ENCODE measurements at regions not wholly inside any gene's neighbourhood (a gene's known extent, or its start where the extent isn't known, plus 50 kb on each side); places are given as distances from the start of the nearest gene placed in this dataset.
"Not testable (repeated sequence)": the region's sequence is repeated elsewhere in the genome, so short reads cannot be mapped to it uniquely, and the experiment has no call there.

GRCh38 chr14:84490081-84490480 lies 1039.9 kb upstream of the FLRT2 start:
- Mint-ChIP-seq H3K9me3 (peaks cover 3 to 19% (median 10%) of the 10 kb centered on the region in 11 donors), H3K4me3 (no peak overlapping the region), H3K36me3 (no peaks in the 10 kb centered on the region), H3K27me3 (no peaks in the 10 kb centered on the region), H3K27ac (no peak overlapping the region), H3K4me1 (no peaks in the 10 kb centered on the region)
- POLR2A ChIA-PET: no interaction called here
- CTCF ChIA-PET: no interaction called here
- peaks cover 0 to 5% (median 0%) of the 10 kb centered on the region in 3 experiments for H3K9me3 ChIP-seq (ENCODE audit: control insufficient read depth in 2 of 3, low read length in 3 of 3)
- no peak overlapping the region for H3K4me3 ChIP-seq (ENCODE audit: low read length)
- intact Hi-C loops (cut with micrococcal nuclease): no loop called here
- DNase-seq (no peak), ATAC-seq (no peak)
- no peaks in the 10 kb centered on the region for H3K36me3 ChIP-seq (ENCODE audit: control insufficient read depth in 2 of 3, insufficient read depth in 3 of 3, low read length in 3 of 3)
- H3K27ac ChIP-seq (ENCODE audit: low read depth, low read length): no peak overlapping the region
- H3K27me3 ChIP-seq (ENCODE audit: control insufficient read depth in 2 of 2, insufficient read depth in 2 of 2, low read length in 2 of 2): no peaks in the 10 kb centered on the region
- H3K4me1 ChIP-seq (ENCODE audit: control insufficient read depth in 2 of 2, insufficient read depth in 2 of 2, low read length in 2 of 2): no peaks in the 10 kb centered on the region

DNA sequence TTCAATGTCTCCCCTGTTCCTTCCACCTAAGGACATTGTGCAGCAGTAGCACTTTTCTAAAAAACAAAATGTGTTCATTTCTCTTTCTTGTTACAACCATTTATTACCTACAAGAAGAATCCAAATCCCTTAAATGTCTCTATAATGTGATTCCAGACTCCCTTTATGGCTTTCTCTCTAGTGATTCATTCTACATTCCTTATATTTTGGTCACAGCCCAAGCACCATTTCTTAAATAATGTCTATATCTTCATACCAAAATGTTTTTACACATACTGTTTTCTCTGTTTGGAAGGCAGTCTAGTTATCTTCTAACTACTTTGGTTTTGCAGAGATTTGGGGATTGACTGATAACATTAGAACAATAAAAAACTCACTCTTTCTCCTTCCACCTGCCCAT lies 1037.3 kb upstream of the FLRT2 start:
- intact Hi-C loops (cut with micrococcal nuclease): no loop called here
- peaks cover 5 to 24% (median 12%) of the 10 kb centered on the region in 11 donors for H3K9me3 Mint-ChIP-seq
- no peaks in the 10 kb centered on the region for H3K36me3 Mint-ChIP-seq
- H3K4me1 Mint-ChIP-seq: no peaks in the 10 kb centered on the region
- POLR2A ChIA-PET: no interaction called here
- ATAC-seq: no peak
- no peak for DNase-seq
- no peak overlapping the region for H3K27ac Mint-ChIP-seq
- H3K27me3 Mint-ChIP-seq: no peaks in the 10 kb centered on the region
- Histone ChIP-seq H3K27me3 (ENCODE audit: control insufficient read depth in 2 of 2, insufficient read depth in 2 of 2, low read length in 2 of 2) (no peaks in the 10 kb centered on the region), H3K4me1 (ENCODE audit: control insufficient read depth in 2 of 2, insufficient read depth in 2 of 2, low read length in 2 of 2) (no peaks in the 10 kb centered on the region), H3K4me3 (ENCODE audit: low read length) (no peak overlapping the region), H3K27ac (ENCODE audit: low read depth, low read length) (no peak overlapping the region), H3K36me3 (ENCODE audit: control insufficient read depth in 2 of 3, insufficient read depth in 3 of 3, low read length in 3 of 3) (no peaks in the 10 kb centered on the region), H3K9me3 (ENCODE audit: control insufficient read depth in 2 of 3, low read length in 3 of 3) (peaks cover 0 to 7% (median 0%) of the 10 kb centered on the region in 3 experiments)
- CTCF ChIA-PET: no interaction called here
- H3K4me3 Mint-ChIP-seq: no peak overlapping the region

GRCh38 chr14:84493779-84494178 lies 1036.2 kb upstream of the FLRT2 start:
- Histone ChIP-seq H3K9me3 (ENCODE audit: control insufficient read depth in 2 of 3, low read length in 3 of 3) (peaks cover 0 to 7% (median 0%) of the 10 kb centered on the region in 3 experiments), H3K4me1 (ENCODE audit: control insufficient read depth in 2 of 2, insufficient read depth in 2 of 2, low read length in 2 of 2) (no peaks in the 10 kb centered on the region), H3K27ac (ENCODE audit: low read depth, low read length) (no peak overlapping the region), H3K27me3 (ENCODE audit: control insufficient read depth in 2 of 2, insufficient read depth in 2 of 2, low read length in 2 of 2) (no peaks in the 10 kb centered on the region), H3K36me3 (ENCODE audit: control insufficient read depth in 2 of 3, insufficient read depth in 3 of 3, low read length in 3 of 3) (no peaks in the 10 kb centered on the region), H3K4me3 (ENCODE audit: low read length) (no peak overlapping the region)
- Mint-ChIP-seq H3K4me1 (no peaks in the 10 kb centered on the region), H3K27me3 (no peaks in the 10 kb centered on the region), H3K27ac (no peak overlapping the region), H3K4me3 (no peak overlapping the region), H3K9me3 (peaks cover 0 to 21% (median 8%) of the 10 kb centered on the region in 11 donors), H3K36me3 (no peaks in the 10 kb centered on the region)
- POLR2A ChIA-PET: no interaction called here
- DNase-seq (no peak), ATAC-seq (no peak)
- intact Hi-C loops (cut with micrococcal nuclease): no loop called here
- CTCF ChIA-PET: no interaction called here

DNA sequence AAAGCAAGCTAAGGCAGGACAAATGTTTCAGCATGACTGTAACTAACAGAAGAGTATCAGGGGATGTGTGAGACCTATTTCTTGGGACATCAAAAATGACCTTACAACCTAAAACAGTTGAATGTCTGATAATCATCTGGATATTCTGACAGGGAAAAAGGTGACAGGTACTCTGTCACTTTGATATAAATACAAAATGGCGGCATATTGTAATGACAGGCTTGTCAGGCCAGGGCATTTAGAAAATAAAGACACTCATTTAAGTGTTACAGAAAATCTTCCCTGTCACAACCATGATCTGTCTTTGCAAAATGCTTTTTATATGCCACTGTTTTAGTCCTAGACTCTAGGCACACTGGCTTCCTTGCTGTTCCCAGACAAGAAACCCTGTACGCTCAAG lies 1033.3 kb upstream of the FLRT2 start:
- no peak overlapping the region for H3K27ac ChIP-seq (ENCODE audit: low read depth, low read length)
- H3K4me3 ChIP-seq (ENCODE audit: low read length): no peak overlapping the region
- Mint-ChIP-seq H3K27ac (no peak overlapping the region), H3K27me3 (no peaks in the 10 kb centered on the region), H3K36me3 (no peaks in the 10 kb centered on the region), H3K9me3 (peaks cover 0 to 20% (median 6%) of the 10 kb centered on the region in 11 donors), H3K4me3 (no peak overlapping the region), H3K4me1 (no peaks in the 10 kb centered on the region)
- DNase-seq (no peak), ATAC-seq (no peak)
- ChIA-PET CTCF (no interaction called here), POLR2A (no interaction called here)
- intact Hi-C loops (cut with micrococcal nuclease): no loop called here
- H3K9me3 ChIP-seq (ENCODE audit: control insufficient read depth in 2 of 3, low read length in 3 of 3): peaks cover 0 to 7% (median 0%) of the 10 kb centered on the region in 3 experiments
- H3K27me3 ChIP-seq (ENCODE audit: control insufficient read depth in 2 of 2, insufficient read depth in 2 of 2, low read length in 2 of 2): no peaks in the 10 kb centered on the region
- no peaks in the 10 kb centered on the region for H3K36me3 ChIP-seq (ENCODE audit: control insufficient read depth in 2 of 3, insufficient read depth in 3 of 3, low read length in 3 of 3)
- no peaks in the 10 kb centered on the region for H3K4me1 ChIP-seq (ENCODE audit: control insufficient read depth in 2 of 2, insufficient read depth in 2 of 2, low read length in 2 of 2)

GRCh38 chr14:84512823-84513222 lies 1017.1 kb upstream of the FLRT2 start:
- H3K4me3 ChIP-seq (ENCODE audit: low read length); H3K36me3 Mint-ChIP-seq; POLR2A ChIA-PET; H3K9me3 ChIP-seq (ENCODE audit: control insufficient read depth in 2 of 3, low read length in 3 of 3); H3K4me1 Mint-ChIP-seq; H3K4me3 Mint-ChIP-seq; CTCF ChIA-PET; H3K36me3 ChIP-seq (ENCODE audit: control insufficient read depth in 2 of 3, insufficient read depth in 3 of 3, low read length in 3 of 3); H3K27ac Mint-ChIP-seq; H3K4me1 ChIP-seq (ENCODE audit: control insufficient read depth in 2 of 2, insufficient read depth in 2 of 2, low read length in 2 of 2); intact Hi-C loops (cut with micrococcal nuclease); ATAC-seq; DNase-seq; H3K27ac ChIP-seq (ENCODE audit: low read depth, low read length); H3K27me3 ChIP-seq (ENCODE audit: control insufficient read depth in 2 of 2, insufficient read depth in 2 of 2, low read length in 2 of 2); H3K27me3 Mint-ChIP-seq: not testable (repeated sequence)
- H3K9me3 Mint-ChIP-seq: peaks cover 1 to 57% (median 16%) of the 10 kb centered on the region in 11 donors

DNA sequence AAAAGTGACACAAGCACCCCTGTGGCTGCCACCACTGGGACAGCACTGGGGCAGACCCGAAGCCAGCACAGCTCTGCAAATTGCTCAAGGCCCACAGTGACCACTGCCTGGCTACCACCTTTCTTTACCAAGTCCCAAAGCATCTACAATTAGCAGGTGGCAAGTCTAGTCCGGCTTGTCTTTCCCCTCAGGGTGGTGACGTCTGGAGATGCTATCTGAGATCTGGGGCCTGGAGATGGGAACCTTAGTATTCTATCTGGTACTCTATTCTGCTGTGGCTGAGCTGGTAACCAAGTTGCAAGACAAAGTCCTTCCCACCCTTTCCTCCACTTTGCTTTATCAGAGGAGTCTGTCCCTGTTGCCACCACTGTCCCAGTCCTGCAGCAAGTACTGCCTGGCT lies 1010.1 kb upstream of the FLRT2 start:
- no peaks in the 10 kb centered on the region for H3K27me3 Mint-ChIP-seq
- Histone ChIP-seq H3K4me1 (ENCODE audit: control insufficient read depth in 2 of 2, insufficient read depth in 2 of 2, low read length in 2 of 2) (no peaks in the 10 kb centered on the region), H3K9me3 (ENCODE audit: control insufficient read depth in 2 of 3, low read length in 3 of 3) (no peaks in the 10 kb centered on the region), H3K27ac (ENCODE audit: low read depth, low read length) (no peak overlapping the region), H3K27me3 (ENCODE audit: control insufficient read depth in 2 of 2, insufficient read depth in 2 of 2, low read length in 2 of 2) (no peaks in the 10 kb centered on the region), H3K36me3 (ENCODE audit: control insufficient read depth in 2 of 3, insufficient read depth in 3 of 3, low read length in 3 of 3) (no peaks in the 10 kb centered on the region), H3K4me3 (ENCODE audit: low read length) (no peak overlapping the region)
- no peak overlapping the region for H3K27ac Mint-ChIP-seq
- ChIA-PET CTCF (no interaction called here), POLR2A (no interaction called here)
- DNase-seq (no peak), ATAC-seq (no peak)
- H3K36me3 Mint-ChIP-seq: peaks cover 0 to 3% (median 0%) of the 10 kb centered on the region in 5 donors
- H3K4me3 Mint-ChIP-seq: no peak overlapping the region
- intact Hi-C loops (cut with micrococcal nuclease): no loop called here
- H3K4me1 Mint-ChIP-seq: no peaks in the 10 kb centered on the region
- peaks cover 3 to 53% (median 12%) of the 10 kb centered on the region in 11 donors for H3K9me3 Mint-ChIP-seq

DNA sequence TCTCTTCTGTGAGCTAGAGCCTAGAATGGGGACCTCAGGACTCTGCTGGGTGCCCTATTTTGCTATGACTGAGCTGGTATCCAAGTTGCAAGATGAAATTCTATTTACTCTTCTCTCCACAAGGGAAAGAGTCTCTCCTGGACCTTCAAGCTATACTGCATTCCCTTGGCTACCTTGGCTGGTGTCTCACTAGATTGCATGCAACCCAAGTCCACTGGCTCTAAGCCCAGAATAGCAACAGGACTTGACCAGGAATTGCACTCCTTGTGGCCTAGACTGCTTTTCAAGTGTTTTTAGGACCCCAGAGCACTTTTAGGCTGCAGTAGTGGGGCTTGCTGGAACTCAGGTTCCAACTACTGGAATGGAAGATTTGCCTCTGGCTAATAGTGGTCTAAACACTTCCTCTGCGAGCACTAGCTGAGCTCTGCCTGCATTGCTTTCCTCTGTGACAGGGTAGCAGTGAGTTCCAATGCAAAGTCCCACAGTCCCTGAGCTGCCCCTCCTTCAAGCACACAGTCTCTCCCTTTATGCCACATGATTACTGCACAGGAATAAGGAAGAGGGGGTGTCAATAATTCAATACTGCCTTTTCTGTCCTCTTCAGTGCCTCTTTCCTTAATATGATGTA lies 1009.1 kb upstream of the FLRT2 start:
- POLR2A ChIA-PET: no interaction called here
- CTCF ChIA-PET: no interaction called here
- Mint-ChIP-seq H3K27me3 (no peaks in the 10 kb centered on the region), H3K4me1 (no peaks in the 10 kb centered on the region), H3K9me3 (peaks cover 3 to 43% (median 11%) of the 10 kb centered on the region in 11 donors), H3K36me3 (peaks cover 0 to 3% (median 0%) of the 10 kb centered on the region in 5 donors), H3K4me3 (no peak overlapping the region), H3K27ac (no peak overlapping the region)
- no peaks in the 10 kb centered on the region for H3K9me3 ChIP-seq (ENCODE audit: control insufficient read depth in 2 of 3, low read length in 3 of 3)
- H3K36me3 ChIP-seq (ENCODE audit: control insufficient read depth in 2 of 3, insufficient read depth in 3 of 3, low read length in 3 of 3): no peaks in the 10 kb centered on the region
- no peak overlapping the region for H3K4me3 ChIP-seq (ENCODE audit: low read length)
- intact Hi-C loops (cut with micrococcal nuclease): no loop called here
- no peak overlapping the region for H3K27ac ChIP-seq (ENCODE audit: low read depth, low read length)
- DNase-seq (no peak), ATAC-seq (no peak)
- H3K4me1 ChIP-seq (ENCODE audit: control insufficient read depth in 2 of 2, insufficient read depth in 2 of 2, low read length in 2 of 2): no peaks in the 10 kb centered on the region
- H3K27me3 ChIP-seq (ENCODE audit: control insufficient read depth in 2 of 2, insufficient read depth in 2 of 2, low read length in 2 of 2): no peaks in the 10 kb centered on the region

Data from naive thymus-derived CD4-positive, alpha-beta T cell (primary cell).